ENCODE measurements at regions not wholly inside any gene's neighbourhood (a gene's known extent, or its start where the extent isn't known, plus 50 kb on each side); places are given as distances from the start of the nearest gene placed in this dataset.

DNA sequence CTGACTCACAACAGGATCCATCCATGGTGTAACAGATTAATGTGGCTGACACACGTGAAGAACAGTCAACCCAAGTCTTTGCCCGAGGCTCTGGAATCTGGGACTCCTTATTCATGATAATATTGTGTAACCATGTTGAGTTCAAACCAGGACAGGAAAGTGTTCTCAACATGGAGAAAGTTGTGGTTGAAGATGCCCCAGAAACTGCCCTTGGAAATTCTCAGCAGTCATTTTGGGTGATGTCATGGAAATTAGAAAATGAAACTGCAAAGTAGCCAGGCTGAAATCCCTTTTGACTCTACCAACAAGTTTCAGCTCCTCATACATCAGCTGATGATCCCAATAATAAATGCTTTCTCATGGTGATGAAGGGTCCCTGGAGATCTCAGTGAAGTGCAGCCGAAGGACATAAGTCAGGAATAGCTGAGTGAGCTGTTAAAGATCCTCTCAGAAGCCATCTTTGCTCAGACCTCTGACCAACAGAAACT is 307.7 kb downstream of the TNS1 start:
- Histone ChIP-seq H3K4me3 (no peak overlapping the region), H3K4me1 (peaks cover 6 to 64% (median 9%) of the 10 kb centered on the region in 3 donors), H3K27me3 (no peaks in the 10 kb centered on the region), H3K27ac (peak overlapping the region; percentile 56 to 87 (median 79)), H3K36me3 (no peaks in the 10 kb centered on the region), H3K9me3 (no peaks in the 10 kb centered on the region)
- TF ChIP-seq POLR2A (IDR thresholded peaks at IDR 0.05): no peak
- TF ChIP-seq, protein P1, sequence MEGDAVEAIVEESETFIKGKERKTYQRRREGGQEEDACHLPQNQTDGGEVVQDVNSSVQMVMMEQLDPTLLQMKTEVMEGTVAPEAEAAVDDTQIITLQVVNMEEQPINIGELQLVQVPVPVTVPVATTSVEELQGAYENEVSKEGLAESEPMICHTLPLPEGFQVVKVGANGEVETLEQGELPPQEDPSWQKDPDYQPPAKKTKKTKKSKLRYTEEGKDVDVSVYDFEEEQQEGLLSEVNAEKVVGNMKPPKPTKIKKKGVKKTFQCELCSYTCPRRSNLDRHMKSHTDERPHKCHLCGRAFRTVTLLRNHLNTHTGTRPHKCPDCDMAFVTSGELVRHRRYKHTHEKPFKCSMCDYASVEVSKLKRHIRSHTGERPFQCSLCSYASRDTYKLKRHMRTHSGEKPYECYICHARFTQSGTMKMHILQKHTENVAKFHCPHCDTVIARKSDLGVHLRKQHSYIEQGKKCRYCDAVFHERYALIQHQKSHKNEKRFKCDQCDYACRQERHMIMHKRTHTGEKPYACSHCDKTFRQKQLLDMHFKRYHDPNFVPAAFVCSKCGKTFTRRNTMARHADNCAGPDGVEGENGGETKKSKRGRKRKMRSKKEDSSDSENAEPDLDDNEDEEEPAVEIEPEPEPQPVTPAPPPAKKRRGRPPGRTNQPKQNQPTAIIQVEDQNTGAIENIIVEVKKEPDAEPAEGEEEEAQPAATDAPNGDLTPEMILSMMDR (IDR thresholded peaks at IDR 0.05): no peak
- no peak for DNase-seq
- intact Hi-C loops (cut with DNase I): no loop called here
- WGBS, 2 donors: 33 to 42% methylated on average over 3 of the region's 3 CpGs

DNA sequence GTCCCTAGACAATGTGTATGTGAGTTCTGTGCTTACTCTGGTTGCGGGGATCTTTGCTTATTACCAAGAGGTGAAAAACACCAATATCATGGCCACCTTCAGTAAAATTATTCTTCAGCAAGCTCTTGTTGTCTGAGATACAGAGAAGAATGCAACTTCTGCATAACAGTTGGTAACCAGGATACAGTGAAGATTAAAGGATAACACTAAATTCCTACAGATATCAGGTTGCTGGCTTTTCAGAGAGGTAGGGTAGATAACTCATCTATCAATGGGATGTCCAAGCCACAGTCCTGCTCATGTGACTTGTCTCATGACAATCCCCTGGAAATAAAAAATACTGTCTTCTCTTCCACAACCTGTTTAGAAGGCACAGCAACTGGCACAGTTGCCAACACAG is 308.5 kb downstream of the TNS1 start:
- Histone ChIP-seq H3K27me3 (no peaks in the 10 kb centered on the region), H3K36me3 (no peaks in the 10 kb centered on the region), H3K4me1 (peaks cover 7 to 69% (median 9%) of the 10 kb centered on the region in 3 donors), H3K9me3 (no peaks in the 10 kb centered on the region), H3K4me3 (no peak overlapping the region), H3K27ac (peak overlapping the region in 3 of 4 donors; percentile 71 to 87 (median 87))
- WGBS, 2 donors: 86 to 90% methylated on average over 1 of the region's 1 CpG
- intact Hi-C loops (cut with DNase I): no loop called here
- no peak for DNase-seq
- TF ChIP-seq, protein P1 (IDR thresholded peaks at IDR 0.05): no peak
- TF ChIP-seq POLR2A (IDR thresholded peaks at IDR 0.05): no peak

DNA sequence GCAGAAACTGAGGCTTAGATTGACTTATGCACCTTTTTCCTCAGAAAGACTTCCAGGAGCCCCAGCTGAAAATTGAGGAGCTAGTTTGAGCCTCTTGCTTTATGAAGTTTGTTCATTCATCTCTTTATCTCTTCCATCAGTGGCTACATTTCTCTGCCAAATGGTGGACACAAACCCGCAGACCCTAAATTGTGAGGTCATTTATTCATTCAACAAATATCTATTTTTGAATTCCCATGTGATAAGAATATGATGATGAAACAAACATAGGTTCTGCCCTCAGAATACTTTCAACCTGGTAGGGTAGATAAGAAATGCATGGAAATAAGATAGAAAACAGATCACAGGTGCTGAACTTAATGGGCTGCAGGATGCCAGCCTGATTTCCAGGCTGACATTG is 309.4 kb downstream of the TNS1 start:
- Histone ChIP-seq H3K4me3 (no peak overlapping the region), H3K9me3 (no peaks in the 10 kb centered on the region), H3K4me1 (peaks cover 14 to 69% (median 15%) of the 10 kb centered on the region in 3 donors), H3K27me3 (no peaks in the 10 kb centered on the region), H3K27ac (peak overlapping the region in 2 of 4 donors; percentile 71 to 87), H3K36me3 (no peaks in the 10 kb centered on the region)
- TF ChIP-seq POLR2A (IDR thresholded peaks at IDR 0.05): no peak
- TF ChIP-seq, protein P1 (IDR thresholded peaks at IDR 0.05): no peak
- 81 to 100% methylated on average over 1 of the region's 1 CpG for WGBS, 2 donors
- no peak for DNase-seq
- intact Hi-C loops (cut with DNase I): no loop called here

DNA sequence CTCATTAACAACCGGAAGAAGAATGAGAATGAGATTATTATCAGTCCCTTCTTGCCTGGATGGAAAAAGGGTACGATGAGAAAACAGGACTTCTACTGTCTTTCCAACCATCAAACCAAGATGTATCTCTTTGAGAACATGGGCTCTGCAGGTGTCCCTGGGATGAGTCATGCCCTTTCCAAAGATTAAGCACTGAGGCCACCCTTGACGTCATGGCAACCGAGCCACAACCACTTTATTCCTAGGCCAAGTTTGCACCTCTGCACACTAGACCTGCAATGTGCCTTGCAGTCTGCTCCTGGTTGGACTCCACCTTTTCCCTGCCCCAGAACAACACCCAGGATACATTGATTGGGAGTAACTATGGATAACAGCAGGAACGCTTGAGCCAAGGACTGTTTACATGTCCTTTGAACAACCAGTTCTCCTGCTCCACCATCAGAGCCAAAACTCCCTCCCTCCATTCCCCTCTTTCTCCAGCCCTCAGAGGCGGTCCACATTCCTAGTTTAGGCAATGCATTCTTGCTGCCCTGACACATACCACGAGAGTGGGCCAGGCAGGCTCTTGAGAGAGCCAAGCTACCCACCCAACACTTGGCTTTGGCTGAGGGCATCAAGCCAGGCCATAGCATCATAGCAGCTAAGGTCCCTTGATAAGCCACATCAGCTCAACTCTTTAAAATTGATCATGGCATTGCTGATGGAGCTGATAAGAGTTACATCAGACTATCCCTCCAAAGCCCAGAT is 310.7 kb downstream of the TNS1 start:
- DNase-seq: no peak
- 63 to 67% methylated on average over 7 of the region's 7 CpGs for WGBS, 2 donors
- H3K4me3 ChIP-seq: no peak overlapping the region
- H3K9me3 ChIP-seq: no peaks in the 10 kb centered on the region
- TF ChIP-seq, protein P1 (IDR thresholded peaks at IDR 0.05): no peak
- TF ChIP-seq POLR2A (IDR thresholded peaks at IDR 0.05): no peak
- intact Hi-C loops (cut with DNase I): no loop called here
- peak overlapping the region; percentile 57 to 87 (median 76) for H3K27ac ChIP-seq
- no peaks in the 10 kb centered on the region for H3K36me3 ChIP-seq
- H3K4me1 ChIP-seq: peaks cover 21 to 78% (median 21%) of the 10 kb centered on the region in 3 donors
- H3K27me3 ChIP-seq: no peaks in the 10 kb centered on the region

DNA sequence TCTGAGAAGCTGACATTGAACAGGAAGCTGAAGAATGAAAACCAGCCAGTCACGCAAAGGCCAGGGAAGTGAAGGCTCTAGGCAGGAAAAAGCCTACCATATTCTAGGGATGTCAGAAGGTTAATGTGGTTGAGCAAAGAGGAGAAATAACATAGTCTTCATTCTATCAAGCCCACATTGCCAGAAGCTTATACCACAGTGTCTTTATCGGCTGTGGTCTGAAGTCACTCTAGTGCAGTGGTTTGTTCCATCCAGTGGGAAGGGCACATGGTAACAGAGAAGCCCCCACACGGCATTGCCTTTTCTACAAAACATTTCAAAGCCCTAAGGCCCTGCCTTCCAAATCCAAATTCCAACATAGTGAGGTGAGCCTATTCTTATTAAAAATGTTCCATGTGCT is 311.3 kb downstream of the TNS1 start:
- Histone ChIP-seq H3K27ac (peak overlapping the region; percentile 57 to 87 (median 76)), H3K4me3 (no peak overlapping the region), H3K4me1 (peaks cover 21 to 84% (median 23%) of the 10 kb centered on the region in 3 donors), H3K9me3 (no peaks in the 10 kb centered on the region), H3K27me3 (no peaks in the 10 kb centered on the region), H3K36me3 (no peaks in the 10 kb centered on the region)
- no peak for DNase-seq
- TF ChIP-seq, protein P1 (IDR thresholded peaks at IDR 0.05): no peak
- TF ChIP-seq POLR2A (IDR thresholded peaks at IDR 0.05): no peak
- 71 to 97% methylated on average over 3 of the region's 3 CpGs for WGBS, 2 donors
- intact Hi-C loops (cut with DNase I): no loop called here
